ENCODE measurements at regions not wholly inside any gene's neighbourhood (a gene's known extent, or its start where the extent isn't known, plus 50 kb on each side); places are given as distances from the start of the nearest gene placed in this dataset.

DNA sequence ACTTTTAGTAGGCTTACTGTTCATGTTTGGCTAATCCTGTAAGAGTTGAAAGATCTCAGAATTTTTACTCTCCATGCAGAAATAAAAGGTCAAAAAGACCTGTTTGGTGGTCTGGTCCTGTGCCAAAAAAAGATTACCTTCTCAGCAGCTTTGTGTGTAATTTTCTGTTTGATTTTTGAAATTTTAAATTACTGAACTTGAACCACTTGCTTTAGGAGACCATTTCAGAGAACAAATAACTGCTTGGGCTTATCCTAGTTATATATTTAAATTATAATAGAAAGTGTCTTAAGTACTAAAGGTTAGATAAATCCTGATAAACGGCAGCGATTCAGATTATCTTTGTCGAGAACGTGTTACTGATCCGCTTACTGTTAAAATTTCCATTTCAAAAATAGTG, 118.3 kb upstream of the GRIK2 start:
- TF ChIP-seq, protein P1, sequence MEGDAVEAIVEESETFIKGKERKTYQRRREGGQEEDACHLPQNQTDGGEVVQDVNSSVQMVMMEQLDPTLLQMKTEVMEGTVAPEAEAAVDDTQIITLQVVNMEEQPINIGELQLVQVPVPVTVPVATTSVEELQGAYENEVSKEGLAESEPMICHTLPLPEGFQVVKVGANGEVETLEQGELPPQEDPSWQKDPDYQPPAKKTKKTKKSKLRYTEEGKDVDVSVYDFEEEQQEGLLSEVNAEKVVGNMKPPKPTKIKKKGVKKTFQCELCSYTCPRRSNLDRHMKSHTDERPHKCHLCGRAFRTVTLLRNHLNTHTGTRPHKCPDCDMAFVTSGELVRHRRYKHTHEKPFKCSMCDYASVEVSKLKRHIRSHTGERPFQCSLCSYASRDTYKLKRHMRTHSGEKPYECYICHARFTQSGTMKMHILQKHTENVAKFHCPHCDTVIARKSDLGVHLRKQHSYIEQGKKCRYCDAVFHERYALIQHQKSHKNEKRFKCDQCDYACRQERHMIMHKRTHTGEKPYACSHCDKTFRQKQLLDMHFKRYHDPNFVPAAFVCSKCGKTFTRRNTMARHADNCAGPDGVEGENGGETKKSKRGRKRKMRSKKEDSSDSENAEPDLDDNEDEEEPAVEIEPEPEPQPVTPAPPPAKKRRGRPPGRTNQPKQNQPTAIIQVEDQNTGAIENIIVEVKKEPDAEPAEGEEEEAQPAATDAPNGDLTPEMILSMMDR (IDR thresholded peaks at IDR 0.05; ENCODE audit: insufficient read depth, low read depth, low read length): no peak
- no peak for TF ChIP-seq EZH2 (IDR thresholded peaks at IDR 0.05; ENCODE audit: insufficient read depth, low read length)
